Tibial artery (tissue), 4 donors: ENCODE measurements at regions not wholly inside any gene's neighbourhood (a gene's known extent, or its start where the extent isn't known, plus 50 kb on each side); places are given as distances from the start of the nearest gene placed in this dataset.

Source experiments
- DNase-seq, 2 donors: peaks; one replicate each; pipeline ENCODE4 v3.0.0-alpha.2; 2019
- H3K27ac ChIP-seq, 2 donors: fragments of 200-600 bp; sonication (generic) in 1 of 2; 1 replicate in 1 of 2; 2 replicates in 1 of 2; pipeline ENCODE4 v1.5.1; 2018 to 2019; ENCODE audit warnings: mild to moderate bottlenecking in 1 of 2
- H3K27me3 ChIP-seq, 2 donors: fragments of 200-600 bp; sonication (generic) in 1 of 2; one replicate each; pipeline versions ENCODE4 v1.5.1 to v1.6.0; 2016 to 2019
- H3K36me3 ChIP-seq, 3 donors: fragments of 200-600 bp; sonication (generic) in 2 of 3; one replicate each; pipeline ENCODE4 v1.5.1; 2016 to 2019; ENCODE audit warnings: mild to moderate bottlenecking in 2 of 3
- H3K4me1 ChIP-seq, 4 donors: fragments of 200-600 bp; sonication (generic) in 2 of 4; 1 replicate in 3 of 4; 2 replicates in 1 of 4; pipeline ENCODE4 v1.5.1; 2016 to 2019
- H3K4me3 ChIP-seq, 2 donors: fragments of 200-600 bp; sonication (generic) in 1 of 2; 1 replicate in 1 of 2; 2 replicates in 1 of 2; pipeline ENCODE4 v1.5.1; 2018 to 2019; ENCODE audit warnings: mild to moderate bottlenecking in 2 of 2
- H3K9me3 ChIP-seq, 3 donors: fragments of 200-600 bp; sonication (generic) in 1 of 3; one replicate each; pipeline ENCODE4 v1.5.1; 2016 to 2019
- intact Hi-C: fragments of 100-400 bp; cut with DNase I; formaldehyde crosslinking; loops from one replicate; pipeline ENCODE4 v1.15.0; 2023; ENCODE audit warnings: low total_unique reads
- TF ChIP-seq, protein P1 (sequence below), 2 experiments: fragments of 200-600 bp in 1 of 2; fragments of 450-650 bp in 1 of 2; IDR thresholded peaks; one replicate each; pipeline ENCODE4 v1.5.1; 2017 to 2019; ENCODE audit warnings: antibody characterized with exemption in 2 of 2, mild to moderate bottlenecking in 1 of 2, moderate library complexity in 1 of 2

DNA sequence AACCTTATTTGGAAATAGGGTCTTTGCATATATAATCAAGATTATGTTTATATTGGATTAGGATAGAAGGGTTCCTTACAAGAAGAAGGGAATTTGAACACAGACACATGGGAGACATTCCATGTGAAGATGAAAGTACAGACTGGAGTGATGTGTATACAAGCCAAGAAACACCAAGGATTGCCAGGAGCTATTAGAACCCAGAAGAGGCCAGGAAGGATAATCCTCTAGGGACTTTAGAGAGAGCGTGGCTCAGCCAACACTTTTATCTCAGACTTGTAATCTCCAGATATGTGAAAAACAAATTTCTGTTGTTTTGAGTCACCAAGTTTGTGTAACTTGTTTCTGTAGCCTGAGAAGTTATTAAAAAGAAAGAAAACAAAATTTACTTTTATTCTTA is 1173.9 kb upstream of the CITED2 start:
- TF ChIP-seq, protein P1, sequence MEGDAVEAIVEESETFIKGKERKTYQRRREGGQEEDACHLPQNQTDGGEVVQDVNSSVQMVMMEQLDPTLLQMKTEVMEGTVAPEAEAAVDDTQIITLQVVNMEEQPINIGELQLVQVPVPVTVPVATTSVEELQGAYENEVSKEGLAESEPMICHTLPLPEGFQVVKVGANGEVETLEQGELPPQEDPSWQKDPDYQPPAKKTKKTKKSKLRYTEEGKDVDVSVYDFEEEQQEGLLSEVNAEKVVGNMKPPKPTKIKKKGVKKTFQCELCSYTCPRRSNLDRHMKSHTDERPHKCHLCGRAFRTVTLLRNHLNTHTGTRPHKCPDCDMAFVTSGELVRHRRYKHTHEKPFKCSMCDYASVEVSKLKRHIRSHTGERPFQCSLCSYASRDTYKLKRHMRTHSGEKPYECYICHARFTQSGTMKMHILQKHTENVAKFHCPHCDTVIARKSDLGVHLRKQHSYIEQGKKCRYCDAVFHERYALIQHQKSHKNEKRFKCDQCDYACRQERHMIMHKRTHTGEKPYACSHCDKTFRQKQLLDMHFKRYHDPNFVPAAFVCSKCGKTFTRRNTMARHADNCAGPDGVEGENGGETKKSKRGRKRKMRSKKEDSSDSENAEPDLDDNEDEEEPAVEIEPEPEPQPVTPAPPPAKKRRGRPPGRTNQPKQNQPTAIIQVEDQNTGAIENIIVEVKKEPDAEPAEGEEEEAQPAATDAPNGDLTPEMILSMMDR (IDR thresholded peaks at IDR 0.05) = no peak
- no peaks in the 10 kb centered on the region for H3K4me1 ChIP-seq

GRCh38 chr6:140546640-140547039 is 1172.2 kb upstream of the CITED2 start:
- no peak overlapping the region for H3K27ac ChIP-seq
- intact Hi-C loops = no loop called here
- TF ChIP-seq, protein P1 (IDR thresholded peaks at IDR 0.05) = no peak
- H3K9me3 ChIP-seq = no peaks in the 10 kb centered on the region
- no peak overlapping the region for H3K4me3 ChIP-seq
- H3K4me1 ChIP-seq = peaks cover 0 to 9% (median 0%) of the 10 kb centered on the region in 4 donors
- H3K27me3 ChIP-seq = no peaks in the 10 kb centered on the region
- no peak for DNase-seq
- no peaks in the 10 kb centered on the region for H3K36me3 ChIP-seq

More for the DNA sequence above, 1173.9 kb upstream of the CITED2 start:
- DNase-seq = no peak
- Histone ChIP-seq H3K9me3 (no peaks in the 10 kb centered on the region), H3K27me3 (no peaks in the 10 kb centered on the region), H3K27ac (no peak overlapping the region), H3K4me3 (no peak overlapping the region), H3K36me3 (no peaks in the 10 kb centered on the region)
- intact Hi-C loops = no loop called here

DNA sequence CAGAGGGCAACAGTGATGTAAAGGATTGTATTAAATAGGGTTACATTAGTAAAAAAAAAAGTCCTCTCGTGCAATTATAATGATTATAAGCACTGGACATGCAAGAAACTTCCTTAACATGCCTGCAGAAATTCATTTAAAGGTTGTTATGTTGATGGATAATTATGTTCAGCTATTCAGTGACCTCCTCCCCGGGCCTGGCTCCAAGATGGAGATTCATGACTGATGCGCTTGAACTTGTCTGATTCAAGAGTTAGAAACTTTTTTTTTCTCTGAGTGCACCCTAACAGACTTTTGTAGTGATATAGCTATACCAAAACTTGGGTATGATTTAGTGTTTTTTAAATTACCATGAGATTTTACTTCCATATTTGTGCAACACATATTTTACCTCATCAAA is 1170.0 kb upstream of the CITED2 start:
- Histone ChIP-seq H3K4me1 (peaks cover 0 to 9% (median 0%) of the 10 kb centered on the region in 4 donors), H3K36me3 (no peaks in the 10 kb centered on the region), H3K27me3 (no peaks in the 10 kb centered on the region), H3K27ac (no peak overlapping the region), H3K9me3 (no peaks in the 10 kb centered on the region), H3K4me3 (no peak overlapping the region)
- DNase-seq = no peak
- intact Hi-C loops = no loop called here
- TF ChIP-seq, protein P1 (IDR thresholded peaks at IDR 0.05) = no peak

DNA sequence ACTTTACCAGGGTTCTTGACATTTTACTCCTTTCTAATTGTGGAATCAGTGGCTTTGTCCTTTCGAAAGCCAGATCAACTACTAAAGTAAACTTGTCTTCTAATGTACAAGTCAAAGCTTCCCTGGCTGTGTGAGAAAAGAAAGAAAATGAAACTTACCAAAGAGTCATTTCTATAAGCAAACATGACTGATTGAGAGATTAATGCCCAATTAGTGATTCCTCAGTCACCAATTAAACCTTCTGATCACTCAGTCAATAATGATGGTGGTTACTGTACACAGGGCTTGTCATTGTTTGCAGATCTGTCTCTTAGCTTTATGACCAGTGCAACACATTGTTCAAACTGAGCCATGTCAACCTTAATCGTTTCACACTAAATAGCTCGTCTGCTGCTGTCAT is 1168.4 kb upstream of the CITED2 start:
- H3K36me3 ChIP-seq = no peaks in the 10 kb centered on the region
- H3K4me3 ChIP-seq = no peak overlapping the region
- no peaks in the 10 kb centered on the region for H3K9me3 ChIP-seq
- H3K27me3 ChIP-seq = no peaks in the 10 kb centered on the region
- TF ChIP-seq, protein P1 (IDR thresholded peaks at IDR 0.05) = no peak
- H3K27ac ChIP-seq = no peak overlapping the region
- DNase-seq = no peak
- peaks cover 0 to 22% (median 8%) of the 10 kb centered on the region in 4 donors for H3K4me1 ChIP-seq
- intact Hi-C loops = no loop called here

DNA sequence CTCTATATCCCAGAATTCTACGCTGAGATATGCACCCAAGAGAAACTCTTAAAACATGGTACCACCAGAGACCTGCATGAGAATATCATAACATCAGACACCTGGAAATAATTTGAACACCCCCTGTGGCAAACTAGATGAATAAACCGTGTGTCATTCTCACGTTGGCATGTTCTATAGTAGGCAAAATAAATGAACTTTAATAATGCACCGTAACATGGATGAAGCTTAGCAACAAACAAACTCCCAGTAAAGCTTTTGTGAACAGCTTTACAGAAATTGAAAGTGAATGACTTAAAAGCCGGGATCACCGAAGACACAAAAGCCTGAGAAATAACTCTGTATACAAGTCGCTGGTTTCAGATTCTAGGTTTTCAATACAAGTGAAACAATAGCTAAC is 1166.8 kb upstream of the CITED2 start:
- H3K36me3 ChIP-seq = no peaks in the 10 kb centered on the region
- H3K4me3 ChIP-seq = peak overlapping the region in 1 of 2 donors; percentile 12
- no peak for DNase-seq
- TF ChIP-seq, protein P1 (IDR thresholded peaks at IDR 0.05) = no peak
- H3K27me3 ChIP-seq = no peaks in the 10 kb centered on the region
- intact Hi-C loops = no loop called here
- H3K27ac ChIP-seq = peak overlapping the region in 1 of 2 donors; percentile 68
- peaks cover 0 to 34% (median 15%) of the 10 kb centered on the region in 4 donors for H3K4me1 ChIP-seq
- no peaks in the 10 kb centered on the region for H3K9me3 ChIP-seq

- DNase-seq = no peak
- Histone ChIP-seq H3K27me3 (no peaks in the 10 kb centered on the region), H3K4me3 (no peak overlapping the region), H3K36me3 (peaks cover 0 to 1% (median 0%) of the 10 kb centered on the region in 3 donors), H3K27ac (peak overlapping the region in 1 of 2 donors; percentile 68), H3K4me1 (peaks cover 0 to 34% (median 15%) of the 10 kb centered on the region in 4 donors), H3K9me3 (no peaks in the 10 kb centered on the region)
- intact Hi-C loops = no loop called here
- TF ChIP-seq, protein P1 (IDR thresholded peaks at IDR 0.05) = no peak
Observed at GRCh38 chr6:140540743-140541142, 1166.3 kb upstream of the CITED2 start.
